ENCODE measurements at regions not wholly inside any gene's neighbourhood (a gene's known extent, or its start where the extent isn't known, plus 50 kb on each side); places are given as distances from the start of the nearest gene placed in this dataset.

- no peak overlapping the region for H3K27ac Mint-ChIP-seq
- 92% methylated on average over 8 of the region's 8 CpGs for WGBS (ENCODE audit: insufficient coverage)
- H4K20me1 ChIP-seq (ENCODE audit: control insufficient read depth, insufficient read depth, low read length, poor library complexity, severe bottlenecking) = no peaks in the 10 kb centered on the region
- H3K4me2 ChIP-seq (replicated peaks; ENCODE audit: low read depth, low read length, poor library complexity, severe bottlenecking) = no peak overlapping the region
- no peak for TF ChIP-seq EZH2 (IDR thresholded peaks at IDR 0.05; ENCODE audit: borderline replicate concordance, insufficient read depth, low read depth, low read length, poor library complexity, severe bottlenecking)
- TF ChIP-seq CTCF (IDR thresholded peaks at IDR 0.05) = no peak
- H3K4me1 Mint-ChIP-seq = peaks cover 19% of the 10 kb centered on the region
- DNase-seq (no peak), ATAC-seq (ENCODE audit: low read depth) (no peak)
- no peak overlapping the region for H3K27ac ChIP-seq (ENCODE audit: low read length in 2 of 2)
- intact Hi-C loops (cut with micrococcal nuclease) = no loop called here
- CTCF ChIA-PET = interaction anchor here (1.8 to 2.1 kb wide), 2 partner anchors 10 to 127 kb away, joined by 8 to 9 read pairs; no protein-coding TSS in a partner anchor
- no peak overlapping the region for H2AFZ ChIP-seq (ENCODE audit: insufficient read depth, low read depth, low read length, poor library complexity, severe bottlenecking)
- no peak overlapping the region for H3K4me3 ChIP-seq (ENCODE audit: control extremely low read depth in 1 of 5, extremely low read depth in 1 of 5, insufficient read depth in 1 of 5, low read depth in 2 of 5, low read length in 4 of 5)
- POLR2A ChIA-PET = no interaction called here
- no peaks in the 10 kb centered on the region for H3K27me3 ChIP-seq (replicated peaks in 1 of 4; ENCODE audit: control extremely low read depth in 1 of 4, control insufficient read depth in 3 of 4, insufficient read depth in 4 of 4, low read length in 3 of 4)
- H3K36me3 ChIP-seq (replicated peaks in 1 of 2; ENCODE audit: control extremely low read depth in 1 of 2, control insufficient read depth in 1 of 2, extremely low read depth in 1 of 2, insufficient read depth in 2 of 2, low read length in 1 of 2) = no peaks in the 10 kb centered on the region
- H3K9me3 Mint-ChIP-seq (ENCODE audit: insufficient read depth) = no peaks in the 10 kb centered on the region
- peaks cover 0 to 4% of the 10 kb centered on the region in 2 donors for H3K4me1 ChIP-seq (ENCODE audit: control insufficient read depth in 2 of 2, insufficient read depth in 2 of 2, low read length in 2 of 2)
- no peaks in the 10 kb centered on the region for H3K79me2 ChIP-seq (ENCODE audit: control insufficient read depth, insufficient read depth, low read length)
- no peak overlapping the region for H3K9ac ChIP-seq (ENCODE audit: low read length)
- no peak overlapping the region for H3K4me3 Mint-ChIP-seq
- peaks cover under 1 to 3% (median 2%) of the 10 kb centered on the region in 3 donors for H3K9me3 ChIP-seq (ENCODE audit: control extremely low read depth in 1 of 3, control insufficient read depth in 2 of 3, insufficient read depth in 1 of 3, low read length in 2 of 3)
- H3K27me3 Mint-ChIP-seq = peaks cover 8% of the 10 kb centered on the region
Observed at GRCh38 chr6:157746897-157747296, 76.1 kb upstream of the SNX9 start.

DNA sequence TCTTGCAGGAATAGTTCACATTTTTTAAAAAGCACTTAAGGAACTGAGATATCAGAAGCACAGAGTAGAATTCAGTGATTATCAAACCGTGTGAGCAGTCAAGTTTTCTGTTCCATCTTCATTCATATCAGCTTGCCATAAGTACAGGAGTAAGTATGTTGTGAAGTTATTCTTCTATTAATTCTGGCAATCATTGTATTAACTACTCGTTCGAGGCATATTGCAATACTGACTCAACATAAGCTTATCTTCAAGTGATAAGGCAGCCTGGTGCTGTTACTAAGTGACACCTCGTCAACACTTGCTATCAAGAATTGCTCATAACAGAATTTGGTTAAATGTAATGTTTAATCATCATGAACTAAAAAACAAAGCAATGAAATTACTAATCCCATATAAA, 75.7 kb upstream of the SNX9 start:
- peaks cover 2 to 4% (median 3%) of the 10 kb centered on the region in 3 donors for H3K9me3 ChIP-seq (ENCODE audit: control extremely low read depth in 1 of 3, control insufficient read depth in 2 of 3, insufficient read depth in 1 of 3, low read length in 2 of 3)
- ChIA-PET POLR2A (no interaction called here), CTCF (interaction anchor here (1.8 to 2.1 kb wide), 2 partner anchors 9 to 126 kb away, joined by 8 to 9 read pairs; no protein-coding TSS in a partner anchor)
- no peaks in the 10 kb centered on the region for H3K27me3 ChIP-seq (replicated peaks in 1 of 4; ENCODE audit: control extremely low read depth in 1 of 4, control insufficient read depth in 3 of 4, insufficient read depth in 4 of 4, low read length in 3 of 4)
- no peaks in the 10 kb centered on the region for H4K20me1 ChIP-seq (ENCODE audit: control insufficient read depth, insufficient read depth, low read length, poor library complexity, severe bottlenecking)
- no peak overlapping the region for H2AFZ ChIP-seq (ENCODE audit: insufficient read depth, low read depth, low read length, poor library complexity, severe bottlenecking)
- Mint-ChIP-seq H3K27me3 (peaks cover 12% of the 10 kb centered on the region), H3K4me1 (peaks cover 19% of the 10 kb centered on the region), H3K27ac (no peak overlapping the region), H3K4me3 (no peak overlapping the region), H3K9me3 (ENCODE audit: insufficient read depth) (no peaks in the 10 kb centered on the region)
- DNase-seq (no peak), ATAC-seq (ENCODE audit: low read depth) (no peak)
- intact Hi-C loops (cut with micrococcal nuclease) = no loop called here
- H3K36me3 ChIP-seq (replicated peaks in 1 of 2; ENCODE audit: control extremely low read depth in 1 of 2, control insufficient read depth in 1 of 2, extremely low read depth in 1 of 2, insufficient read depth in 2 of 2, low read length in 1 of 2) = no peaks in the 10 kb centered on the region
- H3K4me1 ChIP-seq (ENCODE audit: control insufficient read depth in 2 of 2, insufficient read depth in 2 of 2, low read length in 2 of 2) = peaks cover 0 to 4% of the 10 kb centered on the region in 2 donors
- no peak overlapping the region for H3K4me2 ChIP-seq (replicated peaks; ENCODE audit: low read depth, low read length, poor library complexity, severe bottlenecking)
- WGBS (ENCODE audit: insufficient coverage) = no CpG with 5 or more reads among the region's 4 CpGs
- no peak overlapping the region for H3K9ac ChIP-seq (ENCODE audit: low read length)
- TF ChIP-seq EZH2 (IDR thresholded peaks at IDR 0.05; ENCODE audit: borderline replicate concordance, insufficient read depth, low read depth, low read length, poor library complexity, severe bottlenecking) (no peak), CTCF (IDR thresholded peaks at IDR 0.05) (no peak)
- H3K27ac ChIP-seq (ENCODE audit: low read length in 2 of 2) = no peak overlapping the region
- no peak overlapping the region for H3K4me3 ChIP-seq (ENCODE audit: control extremely low read depth in 1 of 5, extremely low read depth in 1 of 5, insufficient read depth in 1 of 5, low read depth in 2 of 5, low read length in 4 of 5)
- no peaks in the 10 kb centered on the region for H3K79me2 ChIP-seq (ENCODE audit: control insufficient read depth, insufficient read depth, low read length)

Data from B cell (primary cell).